GM21515 (cell line): ENCODE measurements at regions not wholly inside any gene's neighbourhood (a gene's known extent, or its start where the extent isn't known, plus 50 kb on each side); places are given as distances from the start of the nearest gene placed in this dataset.

Source experiments
- ATAC-seq: cut with Tn5 transposase; IDR thresholded peaks from one replicate; pipeline ENCODE4 v1.9.1; 2021; ENCODE audit not compliant: unreplicated experiment

DNA sequence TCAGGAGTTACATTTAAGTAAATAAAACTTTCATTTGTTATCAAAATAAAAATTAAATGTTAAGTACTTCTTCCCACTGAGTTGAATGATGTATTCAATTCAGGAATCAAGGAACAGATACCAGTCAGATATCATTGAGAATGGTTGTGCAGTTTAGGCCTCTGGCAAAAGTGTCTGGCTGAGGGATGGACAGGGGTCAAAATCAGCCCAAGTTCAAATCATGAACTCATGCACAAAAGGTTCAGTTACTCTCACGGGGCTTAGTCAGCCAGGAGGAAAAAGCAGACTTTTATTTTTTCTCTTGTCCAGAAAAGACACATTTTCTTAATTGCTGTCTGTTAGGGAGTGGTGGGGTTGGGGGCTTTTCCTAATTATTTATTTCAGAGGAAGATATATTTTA lies 166.3 kb downstream of the RASSF9 start:
- ATAC-seq: no peak

- ATAC-seq: no peak
Measured at GRCh38 chr12:85672436-85672835, 163.8 kb downstream of the RASSF9 start.

DNA sequence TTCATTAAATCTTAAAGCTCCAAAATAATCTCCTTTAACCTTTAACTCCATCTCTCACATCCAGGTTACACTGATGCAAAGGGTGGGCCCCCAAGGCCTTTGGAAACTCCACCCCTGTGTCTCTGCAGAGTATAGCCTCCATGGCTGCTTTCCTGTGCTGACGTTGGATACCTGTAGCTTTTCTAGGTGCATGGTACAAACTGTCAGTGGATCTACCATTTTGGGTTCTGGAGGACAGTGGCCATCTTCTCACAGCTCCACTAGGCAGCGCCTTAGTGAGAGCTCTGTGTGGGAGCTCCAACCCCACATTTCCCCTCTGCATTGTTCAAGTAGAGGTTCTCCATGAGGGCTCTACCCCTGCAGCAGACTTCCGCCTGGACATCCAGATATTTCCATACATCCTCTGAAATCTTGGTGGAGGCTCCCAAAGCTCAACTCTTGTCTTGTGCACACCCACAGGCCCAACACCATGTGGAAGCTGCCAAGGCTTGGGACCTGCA lies 162.2 kb downstream of the RASSF9 start:
- no peak for ATAC-seq

DNA sequence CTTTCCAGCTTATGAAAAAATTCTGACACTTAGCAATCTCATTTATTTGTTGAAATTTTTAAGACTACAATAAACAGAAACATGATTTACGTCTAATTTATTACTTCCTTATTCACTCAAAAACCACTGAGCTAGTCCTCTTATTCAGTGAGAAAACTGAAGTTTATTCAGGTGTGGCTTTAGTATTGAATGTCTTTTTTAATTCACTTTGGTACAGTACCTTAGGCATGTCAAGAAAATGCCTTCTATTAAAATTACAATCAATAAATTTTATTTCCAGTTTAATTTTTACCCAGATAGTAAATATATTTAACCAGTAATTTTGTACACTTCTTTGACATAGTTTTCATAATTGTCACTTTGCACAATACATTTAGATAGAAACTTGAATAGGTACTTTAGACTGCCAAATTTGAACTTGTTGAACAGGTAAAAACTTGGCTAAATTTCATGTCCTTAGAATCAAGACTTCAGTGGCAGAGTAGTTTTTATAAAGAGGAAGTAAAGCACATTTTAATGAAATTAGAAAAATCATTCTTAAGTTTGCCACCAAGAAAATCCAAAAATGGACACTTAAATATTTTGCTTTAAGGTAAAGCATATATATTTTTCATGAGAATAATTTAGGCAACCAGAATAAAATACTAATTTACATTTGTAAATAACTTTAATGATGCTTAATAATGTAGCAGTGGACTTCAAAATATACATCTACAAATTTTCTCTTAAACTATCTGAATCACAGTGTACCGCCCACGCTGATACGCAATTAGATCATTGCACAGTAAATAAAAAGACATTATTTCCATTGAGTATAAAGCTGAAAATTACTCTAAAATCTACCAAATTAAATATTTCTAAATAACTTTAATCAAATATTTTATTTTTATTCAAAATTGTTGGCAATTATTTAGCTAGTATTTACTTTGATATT lies 159.1 kb downstream of the RASSF9 start:
- no peak for ATAC-seq

- ATAC-seq: no peak
Measured at GRCh38 chr12:85679296-85679695, 156.9 kb downstream of the RASSF9 start.

DNA sequence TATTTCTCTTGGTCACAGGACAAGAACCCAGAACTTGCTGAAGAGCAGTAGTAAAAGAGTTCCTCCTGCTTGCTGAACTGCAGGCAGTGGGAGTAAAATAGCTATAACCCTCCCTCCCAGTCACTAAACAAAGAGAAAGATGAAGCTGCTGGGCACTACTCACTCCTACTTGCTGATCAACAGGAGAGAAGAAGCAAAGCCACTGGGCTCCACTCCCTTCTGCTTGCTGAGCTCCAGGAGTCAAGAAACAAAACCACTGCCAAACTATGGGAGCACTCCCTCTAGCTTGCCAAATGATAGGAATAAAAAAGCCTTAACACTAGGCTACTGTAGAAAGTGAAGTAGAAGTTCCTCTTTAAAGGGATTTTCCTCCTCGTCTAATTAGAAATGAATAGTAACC lies 155.3 kb downstream of the RASSF9 start:
- no peak for ATAC-seq

DNA sequence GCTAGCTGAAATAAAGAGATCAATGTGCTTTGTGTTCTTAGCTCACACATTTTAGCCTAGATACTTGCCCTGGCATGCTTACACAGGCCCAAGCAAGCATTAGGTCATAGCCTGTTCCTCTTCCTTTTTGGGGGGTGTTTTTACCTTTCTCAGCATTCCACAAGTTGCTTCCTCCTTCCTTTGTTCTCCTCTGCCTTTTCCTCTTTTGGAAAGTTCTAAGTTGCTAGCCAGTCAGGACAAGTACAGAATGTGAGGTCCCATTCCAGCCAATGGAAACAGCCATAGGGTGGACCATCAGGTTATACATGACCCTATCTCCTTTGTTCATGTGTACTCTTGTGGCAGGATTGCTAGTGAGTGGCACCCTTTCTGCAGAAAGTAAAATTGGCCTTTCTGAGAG lies 154.9 kb downstream of the RASSF9 start:
- no peak for ATAC-seq

GRCh38 chr12:85683051-85683450 lies 153.2 kb downstream of the RASSF9 start:
- ATAC-seq: no peak

DNA sequence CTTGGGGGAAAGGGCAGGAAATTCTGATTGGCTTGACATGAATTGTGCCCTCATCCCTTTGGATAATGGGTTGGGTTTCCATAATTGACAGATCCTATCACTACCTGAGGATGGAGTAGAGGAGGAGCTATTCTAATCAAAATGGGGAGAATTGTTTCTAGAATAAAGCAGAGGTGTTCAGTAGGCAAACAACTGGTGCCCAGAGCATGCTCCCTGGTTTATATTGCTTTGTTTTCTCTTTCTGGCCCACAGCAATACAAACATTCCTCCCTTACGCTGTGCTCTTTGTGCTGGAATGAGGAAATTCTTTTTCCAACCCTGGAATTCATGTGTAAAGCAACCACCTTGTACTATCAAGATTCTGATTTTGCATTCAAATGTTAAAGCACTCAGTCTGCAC lies 147.4 kb downstream of the RASSF9 start:
- no peak for ATAC-seq

DNA sequence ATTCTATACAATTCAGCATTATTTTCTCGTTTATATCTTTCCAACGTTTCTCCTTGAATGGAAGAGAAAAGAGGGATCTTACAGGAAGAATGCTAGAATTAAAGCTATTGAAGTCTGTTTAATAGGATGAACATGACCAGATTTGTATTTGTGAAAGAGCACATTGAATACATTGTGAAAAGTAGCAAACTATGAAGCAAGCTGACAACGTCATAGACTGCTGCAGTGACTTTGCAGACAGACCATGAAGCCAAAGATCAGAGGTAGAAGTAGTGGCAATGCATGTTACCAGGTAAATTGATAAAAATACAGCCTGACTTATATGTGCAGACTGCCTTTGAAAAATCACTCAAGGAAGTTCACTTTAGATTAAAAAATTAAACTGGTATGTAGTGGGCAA lies 146.1 kb downstream of the RASSF9 start:
- no peak for ATAC-seq

DNA sequence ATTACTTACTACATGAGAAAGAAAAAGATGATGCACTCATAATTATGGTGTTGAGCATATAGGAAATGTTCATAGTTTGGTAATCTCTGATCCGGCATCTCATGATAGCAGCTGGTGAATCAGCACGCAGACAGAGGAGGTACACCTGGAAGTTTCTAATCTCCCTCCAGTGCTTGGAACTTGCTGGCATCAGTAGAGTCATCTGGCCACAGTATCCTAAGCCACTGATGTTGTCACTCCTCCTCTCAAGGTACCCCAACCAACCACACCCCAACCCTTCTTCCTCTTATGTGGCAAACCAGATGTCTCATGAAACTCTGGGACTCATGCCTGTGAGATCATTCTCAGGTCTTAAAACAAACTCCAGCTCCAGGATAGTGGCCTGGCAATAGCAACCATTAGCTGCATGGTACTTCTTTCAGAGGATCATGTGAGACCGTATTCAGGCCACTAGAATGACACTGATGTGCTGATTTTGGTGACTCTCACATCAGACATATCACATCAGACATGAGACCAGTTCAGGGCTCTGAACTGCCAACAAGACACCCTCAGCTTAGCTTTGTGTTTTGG lies 143.0 kb downstream of the RASSF9 start:
- ATAC-seq: no peak

DNA sequence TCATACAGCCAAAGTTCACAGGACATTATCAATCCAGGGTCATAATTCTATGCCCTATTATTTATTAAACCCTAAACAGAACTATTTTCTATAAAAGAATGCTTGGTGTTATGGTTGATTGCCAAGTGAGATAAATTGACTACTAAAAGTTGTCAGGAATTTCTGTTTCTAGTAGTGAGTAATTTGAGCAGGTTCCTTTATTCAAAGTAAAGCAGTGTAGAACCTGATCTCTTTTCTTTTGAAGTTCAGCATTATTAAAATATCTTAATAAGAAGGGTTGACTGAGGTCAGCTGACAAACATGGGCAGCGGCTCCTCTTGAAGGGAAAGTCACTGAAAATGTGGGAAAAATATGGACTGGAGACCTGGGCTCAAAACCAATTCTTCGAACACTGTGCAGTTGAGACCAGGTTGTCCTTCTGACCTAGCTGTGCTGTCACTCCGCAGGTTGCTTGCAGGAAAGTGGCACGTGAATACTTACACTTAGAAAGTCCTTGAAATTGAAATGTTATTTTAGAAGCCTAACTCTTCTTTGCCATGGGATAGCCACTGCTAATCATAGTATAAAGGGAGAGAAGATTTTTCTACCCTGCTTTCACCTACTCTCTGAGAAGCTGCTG lies 141.0 kb downstream of the RASSF9 start:
- ATAC-seq: no peak

DNA sequence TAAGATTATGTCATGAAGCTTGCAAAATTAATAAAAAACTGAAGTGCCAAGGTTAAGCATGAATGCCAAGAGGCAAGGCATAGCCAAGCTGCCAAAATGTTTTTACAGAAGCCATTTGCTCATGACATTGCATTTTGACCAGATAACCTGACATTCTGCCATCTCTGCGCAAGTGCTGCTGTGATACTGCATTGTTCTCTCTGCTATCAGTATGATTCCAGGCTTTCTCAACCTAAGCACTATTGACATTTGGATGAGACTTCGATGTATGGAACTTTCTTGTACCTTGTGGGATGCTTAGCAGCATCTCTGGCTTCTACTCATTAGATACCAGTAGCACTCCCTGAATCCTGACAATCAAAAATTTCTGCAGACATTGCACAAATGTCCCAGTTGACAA lies 139.2 kb downstream of the RASSF9 start:
- no peak for ATAC-seq

DNA sequence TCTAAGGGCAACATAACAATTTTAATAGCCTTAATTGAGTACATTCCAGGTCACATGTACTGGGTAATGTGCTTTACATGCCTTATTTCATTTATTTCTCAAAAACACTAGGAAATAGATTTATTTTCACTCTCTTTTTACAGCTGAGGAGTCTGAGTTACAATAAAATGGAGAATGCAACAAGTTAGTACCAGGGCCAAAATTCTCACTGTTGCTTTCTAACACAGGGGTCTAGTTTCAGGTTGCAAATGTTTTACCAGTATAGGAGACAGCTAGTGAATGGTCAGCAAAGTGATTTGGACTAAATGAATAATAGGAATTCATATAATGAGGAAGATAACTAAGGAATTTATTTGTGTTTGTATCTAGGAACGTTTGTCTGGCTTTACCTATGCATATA lies 137.3 kb downstream of the RASSF9 start:
- no peak for ATAC-seq

GRCh38 chr12:85708775-85709174 lies 127.4 kb downstream of the RASSF9 start:
- ATAC-seq: no peak

DNA sequence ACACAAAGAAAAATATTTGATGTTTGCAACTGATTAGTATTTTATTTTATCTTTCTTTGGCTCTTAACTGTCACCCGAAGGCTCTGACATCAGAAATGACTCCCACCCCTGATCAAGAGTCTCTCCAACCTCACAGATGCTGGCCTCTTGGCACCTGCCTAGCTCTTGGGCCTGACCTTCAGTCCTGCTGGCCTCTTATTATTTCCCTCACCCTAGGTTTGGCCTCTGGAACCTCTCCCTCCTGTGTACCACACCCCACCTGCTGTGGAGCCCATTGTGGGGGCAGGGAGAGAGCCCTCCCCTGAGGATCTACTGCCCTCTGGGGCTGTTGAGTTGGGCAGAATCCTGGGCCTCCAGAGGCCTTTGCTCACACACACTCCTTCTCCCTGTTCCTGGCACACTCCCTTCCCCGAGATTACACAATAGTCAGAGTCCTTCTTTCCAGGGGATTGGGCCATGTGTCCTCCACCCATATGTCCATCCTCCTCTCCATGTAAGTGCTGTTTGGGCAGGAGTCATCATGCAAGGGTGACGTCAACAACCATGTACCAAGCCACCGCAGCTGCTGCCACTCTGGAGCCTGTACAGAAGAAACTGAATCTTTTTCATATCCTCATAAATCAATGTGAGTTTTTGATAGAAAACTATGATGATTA lies 124.3 kb downstream of the RASSF9 start:
- ATAC-seq: no peak

DNA sequence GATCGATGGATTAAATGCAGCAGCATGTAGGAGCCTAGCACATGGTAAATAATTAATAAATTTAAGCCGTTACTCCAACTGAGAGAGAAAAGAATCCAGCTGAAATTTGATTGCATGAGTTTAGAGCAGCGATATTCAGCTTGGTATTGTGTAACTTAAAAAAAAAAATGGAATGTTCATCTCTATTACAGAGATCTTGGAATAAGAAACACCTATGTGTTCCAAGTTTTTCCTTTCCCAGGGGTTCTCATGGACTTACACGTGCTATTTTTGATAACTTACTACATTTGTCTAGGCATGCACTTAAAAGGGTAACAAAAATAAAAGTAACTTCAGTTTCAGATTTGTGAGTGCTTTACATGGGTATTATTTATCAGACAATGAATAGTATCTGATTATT lies 122.8 kb downstream of the RASSF9 start:
- ATAC-seq: no peak

GRCh38 chr12:85714425-85714824 lies 121.8 kb downstream of the RASSF9 start:
- ATAC-seq: no peak

DNA sequence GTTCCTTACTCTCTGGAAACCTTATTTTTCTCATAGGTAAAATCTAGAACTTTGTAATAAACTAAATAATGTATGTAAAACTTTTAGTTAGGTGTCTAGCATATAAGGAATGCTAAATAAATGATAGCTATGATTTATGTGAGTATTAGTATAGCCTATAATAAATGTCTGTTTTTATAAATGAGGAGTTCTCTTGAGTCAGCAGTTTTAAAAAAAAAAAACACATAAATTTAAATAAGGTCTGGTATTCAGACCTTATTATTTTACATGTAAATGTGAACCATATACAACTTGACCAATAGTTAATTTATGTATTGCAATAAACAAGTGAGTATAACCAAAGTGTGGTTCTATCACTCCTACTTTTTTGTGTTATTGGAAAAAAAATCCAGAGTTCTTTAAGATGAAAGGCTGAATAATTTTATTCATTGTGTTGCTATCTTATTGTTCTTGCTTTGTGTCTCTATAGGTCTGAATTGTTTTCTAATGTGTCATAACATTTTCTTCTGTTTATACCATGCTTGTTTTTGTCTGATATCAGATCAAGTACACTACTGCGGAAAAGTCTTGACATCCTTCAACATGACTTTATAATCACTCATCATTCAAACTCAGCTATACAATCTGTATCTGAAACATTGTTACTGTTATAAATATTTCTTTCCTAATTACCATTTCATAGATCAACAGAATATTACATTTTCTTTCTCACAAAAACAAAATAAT lies 115.7 kb downstream of the RASSF9 start:
- ATAC-seq: no peak

- no peak for ATAC-seq
Measured at GRCh38 chr12:85725991-85726390, 110.2 kb downstream of the RASSF9 start.
